PC-3 (cell line): ENCODE measurements at regions not wholly inside any gene's neighbourhood (a gene's known extent, or its start where the extent isn't known, plus 50 kb on each side); places are given as distances from the start of the nearest gene placed in this dataset.
"Not testable (repeated sequence)": the region's sequence is repeated elsewhere in the genome, so short reads cannot be mapped to it uniquely, and the experiment has no call there.

Experiments used
- ATAC-seq: fragments of 200-7000 bp; cut with Tn5 transposase; 2 replicates; pipeline ENCODE4 v1.9.1; 2020; ENCODE audit warnings: mild to moderate bottlenecking, moderate library complexity
- BruUV-seq: library from RNA; stranded (reverse); fragments of 400-500 nt; replicated peaks from 2 replicates; lab custom pipeline; 2021; lab: Mats Ljungman, UMichigan
- CTCF ChIA-PET: fragments of 300-600 bp; sonication (Branson Sonifier 250); formaldehyde crosslinking; loops from one replicate; lab custom pipeline; 2022; ENCODE audit warnings: antibody characterized with exemption; lab: Charles Lee
- POLR2A ChIA-PET: fragments of 300-600 bp; sonication (Branson Sonifier 250); formaldehyde crosslinking; loops from one replicate; lab custom pipeline; 2022; ENCODE audit warnings: antibody characterized with exemption; ENCODE audit not compliant: unreplicated experiment; lab: Charles Lee
- DNase-seq: peaks from one replicate; pipeline ENCODE4 v3.0.0-alpha.2; 2015
- H2AFZ ChIP-seq: fragments of 300-600 bp; sonication (generic); 2 replicates; pipeline ENCODE4 v1.6.0; 2016; ENCODE audit warnings: antibody characterized with exemption, low read length
- H3F3A ChIP-seq: fragments of 300-600 bp; sonication (generic); one replicate; pipeline ENCODE4 v1.6.0; 2017; ENCODE audit warnings: antibody characterized with exemption, low read length, control low read depth, mild to moderate bottlenecking; ENCODE audit not compliant: unreplicated experiment
- H3K27ac ChIP-seq: fragments of 300-600 bp; sonication (generic); 2 replicates; pipeline ENCODE4 v1.5.1; 2016; ENCODE audit warnings: mild to moderate bottlenecking, low read length
- H3K27me3 ChIP-seq: fragments of 300-600 bp; sonication (generic); 2 replicates; pipeline ENCODE4 v1.6.1; 2016; ENCODE audit warnings: low read length, mixed read lengths
- H3K36me3 ChIP-seq: fragments of 300-600 bp; sonication (generic); 2 replicates; pipeline ENCODE4 v1.6.1; 2016; ENCODE audit warnings: low read depth, mixed run types, low read length, mixed read lengths
- H3K4me1 ChIP-seq: fragments of 300-600 bp; sonication (generic); 2 replicates; pipeline ENCODE4 v1.5.1; 2016; ENCODE audit warnings: low read length; ENCODE audit not compliant: insufficient read depth
- H3K4me2 ChIP-seq: fragments of 300-600 bp; sonication (generic); 2 replicates; pipeline ENCODE4 v1.6.0; 2016; ENCODE audit warnings: low read length
- H3K4me3 ChIP-seq: fragments of 300-600 bp; sonication (generic); 2 replicates; pipeline ENCODE4 v1.5.1; 2016; ENCODE audit warnings: mild to moderate bottlenecking, low read length, mixed read lengths
- H3K79me2 ChIP-seq: fragments of 300-600 bp; sonication (generic); 2 replicates; pipeline ENCODE4 v1.6.1; 2017; ENCODE audit warnings: low read length, mixed read lengths
- H3K9ac ChIP-seq: fragments of 300-600 bp; sonication (generic); 2 replicates; pipeline ENCODE4 v1.6.0; 2016; ENCODE audit warnings: mild to moderate bottlenecking, low read length
- H3K9me2 ChIP-seq: fragments of 300-600 bp; sonication (generic); replicated peaks from 2 replicates; pipeline ENCODE4 v1.6.1; 2016; ENCODE audit warnings: mixed run types, low read length, mixed read lengths
- H3K9me3 ChIP-seq: fragments of 300-600 bp; sonication (generic); 2 replicates; pipeline ENCODE4 v1.6.1; 2016; ENCODE audit warnings: low read length, mixed read lengths
- H4K20me1 ChIP-seq: fragments of 300-600 bp; sonication (generic); 2 replicates; pipeline ENCODE4 v1.6.1; 2016; ENCODE audit warnings: low read length, mixed read lengths
- EZH2 ChIP-seq: fragments of 300-600 bp; sonication (generic); IDR thresholded peaks from one replicate; pipeline ENCODE4 v1.6.1; 2017; ENCODE audit warnings: antibody characterized with exemption, mild to moderate bottlenecking, low read length; ENCODE audit not compliant: unreplicated experiment
- EZH2phosphoT487 ChIP-seq: fragments of 300-600 bp; sonication (generic); IDR thresholded peaks from 2 replicates; pipeline ENCODE4 v1.6.1; 2018; ENCODE audit warnings: mild to moderate bottlenecking, antibody characterized with exemption, low read length, borderline replicate concordance
- intact Hi-C: fragments of 100-400 bp; cut with micrococcal nuclease; formaldehyde crosslinking; loops from 2 replicates; pipeline ENCODE4 v1.9.0; 2023
- TF ChIP-seq, protein P1 (sequence below): fragments of 300-600 bp; sonication (generic); conservative IDR thresholded peaks from 2 replicates; pipeline ENCODE4 v1.5.1; 2017; ENCODE audit warnings: antibody characterized with exemption, low read depth, mild to moderate bottlenecking, low read length

DNA sequence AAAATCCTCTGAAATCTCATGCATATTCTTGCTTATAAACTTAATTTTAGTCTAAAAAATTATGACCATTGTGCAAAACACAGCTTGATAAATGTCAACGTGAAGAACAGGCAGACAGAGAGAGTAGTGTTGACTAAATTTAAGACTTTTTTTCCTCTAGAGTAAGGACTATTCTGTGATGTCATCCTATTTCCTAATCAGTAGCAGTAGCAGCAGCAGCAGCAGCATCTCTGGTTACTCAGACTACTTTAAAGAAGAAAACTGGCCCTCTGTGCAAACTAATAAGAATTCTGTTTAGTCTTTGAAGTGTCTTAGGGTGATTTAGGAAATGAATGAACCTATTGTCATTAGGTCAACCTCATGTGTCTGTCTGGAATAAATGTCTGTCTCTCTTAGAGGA is 403.0 kb downstream of the HINT1 start:
- no peaks in the 10 kb centered on the region for H3K4me1 ChIP-seq
- no TSS peak for BruUV-seq
- H3K9me3 ChIP-seq, result no peaks in the 10 kb centered on the region
- intact Hi-C loops, result no loop called here
- no peak overlapping the region for H3K4me2 ChIP-seq
- no peaks in the 10 kb centered on the region for H3K27me3 ChIP-seq
- no peak overlapping the region for H2AFZ ChIP-seq
- H3F3A ChIP-seq, result no peaks in the 10 kb centered on the region
- H4K20me1 ChIP-seq, result no peaks in the 10 kb centered on the region
- POLR2A ChIA-PET, result no interaction called here
- H3K27ac ChIP-seq, result no peak overlapping the region
- no peak overlapping the region for H3K4me3 ChIP-seq
- CTCF ChIA-PET, result no interaction called here
- no peaks in the 10 kb centered on the region for H3K79me2 ChIP-seq
- H3K9ac ChIP-seq, result no peak overlapping the region
- TF ChIP-seq EZH2 (no peak), EZH2phosphoT487 (no peak)
- TF ChIP-seq, protein P1, sequence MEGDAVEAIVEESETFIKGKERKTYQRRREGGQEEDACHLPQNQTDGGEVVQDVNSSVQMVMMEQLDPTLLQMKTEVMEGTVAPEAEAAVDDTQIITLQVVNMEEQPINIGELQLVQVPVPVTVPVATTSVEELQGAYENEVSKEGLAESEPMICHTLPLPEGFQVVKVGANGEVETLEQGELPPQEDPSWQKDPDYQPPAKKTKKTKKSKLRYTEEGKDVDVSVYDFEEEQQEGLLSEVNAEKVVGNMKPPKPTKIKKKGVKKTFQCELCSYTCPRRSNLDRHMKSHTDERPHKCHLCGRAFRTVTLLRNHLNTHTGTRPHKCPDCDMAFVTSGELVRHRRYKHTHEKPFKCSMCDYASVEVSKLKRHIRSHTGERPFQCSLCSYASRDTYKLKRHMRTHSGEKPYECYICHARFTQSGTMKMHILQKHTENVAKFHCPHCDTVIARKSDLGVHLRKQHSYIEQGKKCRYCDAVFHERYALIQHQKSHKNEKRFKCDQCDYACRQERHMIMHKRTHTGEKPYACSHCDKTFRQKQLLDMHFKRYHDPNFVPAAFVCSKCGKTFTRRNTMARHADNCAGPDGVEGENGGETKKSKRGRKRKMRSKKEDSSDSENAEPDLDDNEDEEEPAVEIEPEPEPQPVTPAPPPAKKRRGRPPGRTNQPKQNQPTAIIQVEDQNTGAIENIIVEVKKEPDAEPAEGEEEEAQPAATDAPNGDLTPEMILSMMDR, result no peak
- H3K9me2 ChIP-seq, result no peaks in the 10 kb centered on the region
- H3K36me3 ChIP-seq, result no peaks in the 10 kb centered on the region
- DNase-seq (no peak), ATAC-seq (no peak)

DNA sequence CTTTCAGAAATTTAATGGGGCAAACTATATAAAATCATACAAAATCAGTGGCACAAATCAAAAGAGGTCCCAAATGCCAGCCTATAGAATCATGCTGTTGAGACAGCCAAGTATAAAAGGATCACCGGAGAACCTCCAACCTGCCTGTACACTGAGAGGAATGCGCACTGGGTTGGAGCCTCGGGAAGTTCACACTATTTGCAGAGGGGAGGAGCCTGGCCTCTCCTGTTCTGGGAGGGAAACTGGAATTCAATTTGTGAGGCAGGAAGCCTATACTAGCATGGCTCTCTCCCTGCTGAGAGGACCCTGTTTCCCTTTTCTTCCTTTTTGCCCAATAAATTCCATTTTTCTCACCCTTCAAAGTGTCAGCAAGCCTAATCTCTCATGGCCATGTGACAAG is 406.0 kb downstream of the HINT1 start:
- no peaks in the 10 kb centered on the region for H3F3A ChIP-seq
- H3K9ac ChIP-seq, result no peak overlapping the region
- no peaks in the 10 kb centered on the region for H3K79me2 ChIP-seq
- H3K9me2 ChIP-seq, result no peaks in the 10 kb centered on the region
- H3K36me3 ChIP-seq, result no peaks in the 10 kb centered on the region
- CTCF ChIA-PET, result no interaction called here
- no peak overlapping the region for H3K4me3 ChIP-seq
- DNase-seq (no peak), ATAC-seq (no peak)
- H2AFZ ChIP-seq, result 0 out of 2 replicates have a peak overlapping the region, but pooled peaks have one; percentile 34
- no peaks in the 10 kb centered on the region for H3K9me3 ChIP-seq
- intact Hi-C loops, result no loop called here
- no TSS peak for BruUV-seq
- H4K20me1 ChIP-seq, result no peaks in the 10 kb centered on the region
- no peak overlapping the region for H3K4me2 ChIP-seq
- TF ChIP-seq EZH2phosphoT487 (no peak), EZH2 (no peak)
- TF ChIP-seq, protein P1, result no peak
- H3K27me3 ChIP-seq, result no peaks in the 10 kb centered on the region
- H3K27ac ChIP-seq, result no peak overlapping the region
- POLR2A ChIA-PET, result no interaction called here
- H3K4me1 ChIP-seq, result no peaks in the 10 kb centered on the region

DNA sequence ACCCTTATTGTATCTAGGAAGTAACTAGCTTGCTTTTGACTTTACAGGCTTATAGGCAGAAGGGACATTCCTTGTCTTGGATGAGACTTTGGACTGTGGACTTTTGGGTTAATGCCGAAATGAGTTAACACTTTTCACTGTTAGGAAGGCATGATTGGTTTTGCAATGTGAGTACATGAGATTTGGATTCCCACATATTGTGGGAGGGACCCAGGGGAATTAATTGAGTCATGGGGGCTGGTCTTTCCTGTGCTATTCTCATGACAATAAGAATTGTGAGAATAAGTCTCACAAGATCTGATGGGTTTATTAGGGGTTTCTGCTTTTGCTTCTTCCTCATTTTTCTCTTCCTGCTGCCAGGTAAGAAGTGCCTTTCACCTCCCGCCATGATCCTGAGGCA is 417.5 kb downstream of the HINT1 start:
- ChIA-PET CTCF (no interaction called here), POLR2A (no interaction called here)
- H3K27me3 ChIP-seq, result no peaks in the 10 kb centered on the region
- H3K9me2 ChIP-seq, result no peaks in the 10 kb centered on the region
- H2AFZ ChIP-seq, result no peak overlapping the region
- no peak overlapping the region for H3K4me3 ChIP-seq
- H3K4me2 ChIP-seq, result no peak overlapping the region
- BruUV-seq, result no TSS peak
- DNase-seq (no peak), ATAC-seq (no peak)
- H3K9me3 ChIP-seq, result no peaks in the 10 kb centered on the region
- H3K79me2 ChIP-seq, result no peaks in the 10 kb centered on the region
- no peak overlapping the region for H3K9ac ChIP-seq
- no peak for TF ChIP-seq EZH2phosphoT487
- no peak for TF ChIP-seq EZH2
- TF ChIP-seq, protein P1, result no peak
- no peaks in the 10 kb centered on the region for H3K36me3 ChIP-seq
- H3K4me1 ChIP-seq, result no peaks in the 10 kb centered on the region
- H3K27ac ChIP-seq, result no peak overlapping the region
- H4K20me1 ChIP-seq, result no peaks in the 10 kb centered on the region
- intact Hi-C loops, result no loop called here
- H3F3A ChIP-seq, result no peaks in the 10 kb centered on the region

DNA sequence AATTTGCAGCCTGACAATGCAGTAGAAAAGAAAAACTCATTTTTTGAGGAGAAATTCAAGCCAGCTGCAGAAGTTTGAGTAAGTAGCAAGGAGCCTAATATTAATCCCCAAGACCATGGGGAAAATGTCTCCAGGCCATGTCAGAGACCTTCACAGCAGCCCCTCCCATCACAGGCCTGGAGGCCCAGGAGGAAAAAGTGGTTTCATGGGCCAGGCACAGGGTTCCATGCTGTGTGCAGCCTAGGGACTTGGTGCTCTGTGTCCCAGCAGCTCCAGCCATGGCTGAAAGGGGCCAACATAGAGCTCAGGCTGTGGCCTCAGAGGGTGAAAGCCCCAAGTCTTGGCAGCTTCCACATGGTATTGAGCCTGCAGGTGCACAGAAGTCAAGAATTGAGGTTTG is 418.4 kb downstream of the HINT1 start:
- CTCF ChIA-PET, result not testable (repeated sequence)

More for the DNA sequence above, 418.4 kb downstream of the HINT1 start:
- H4K20me1 ChIP-seq, H2AFZ ChIP-seq, POLR2A ChIA-PET, H3K9me3 ChIP-seq, H3K36me3 ChIP-seq, H3K4me2 ChIP-seq, H3K79me2 ChIP-seq, H3K9me2 ChIP-seq, DNase-seq, ATAC-seq, H3K9ac ChIP-seq, intact Hi-C loops, H3K4me3 ChIP-seq, BruUV-seq, H3K27me3 ChIP-seq, H3K4me1 ChIP-seq, H3K27ac ChIP-seq, H3F3A ChIP-seq: not testable (repeated sequence)
